GM13976 (cell line): ENCODE measurements at regions not wholly inside any gene's neighbourhood (a gene's known extent, or its start where the extent isn't known, plus 50 kb on each side); places are given as distances from the start of the nearest gene placed in this dataset.

ENCODE experiments used
- DNase-seq: peaks from one replicate; pipeline ENCODE4 v3.0.0; 2012; ENCODE audit warnings: low spot score
- in situ Hi-C: fragments of 300-500 bp; cut with MboI; formaldehyde crosslinking; loops from one replicate; pipeline ENCODE4 v1.12.0; 2022; ENCODE audit warnings: low sequenced_read_pairs, mixed read lengths, inconsistent platforms; ENCODE audit not compliant: unreplicated experiment
- TF ChIP-seq, protein P1 (sequence below): IDR thresholded peaks from 2 replicates; pipeline ENCODE4 v1.5.1; 2012; ENCODE audit warnings: borderline replicate concordance, mild to moderate bottlenecking; ENCODE audit not compliant: insufficient read depth; ENCODE audit errors: extremely low read depth, missing control alignments, control extremely low read depth

GRCh38 chr14:94691660-94692034 is 78.3 kb downstream of the GSC start:
- TF ChIP-seq, protein P1, sequence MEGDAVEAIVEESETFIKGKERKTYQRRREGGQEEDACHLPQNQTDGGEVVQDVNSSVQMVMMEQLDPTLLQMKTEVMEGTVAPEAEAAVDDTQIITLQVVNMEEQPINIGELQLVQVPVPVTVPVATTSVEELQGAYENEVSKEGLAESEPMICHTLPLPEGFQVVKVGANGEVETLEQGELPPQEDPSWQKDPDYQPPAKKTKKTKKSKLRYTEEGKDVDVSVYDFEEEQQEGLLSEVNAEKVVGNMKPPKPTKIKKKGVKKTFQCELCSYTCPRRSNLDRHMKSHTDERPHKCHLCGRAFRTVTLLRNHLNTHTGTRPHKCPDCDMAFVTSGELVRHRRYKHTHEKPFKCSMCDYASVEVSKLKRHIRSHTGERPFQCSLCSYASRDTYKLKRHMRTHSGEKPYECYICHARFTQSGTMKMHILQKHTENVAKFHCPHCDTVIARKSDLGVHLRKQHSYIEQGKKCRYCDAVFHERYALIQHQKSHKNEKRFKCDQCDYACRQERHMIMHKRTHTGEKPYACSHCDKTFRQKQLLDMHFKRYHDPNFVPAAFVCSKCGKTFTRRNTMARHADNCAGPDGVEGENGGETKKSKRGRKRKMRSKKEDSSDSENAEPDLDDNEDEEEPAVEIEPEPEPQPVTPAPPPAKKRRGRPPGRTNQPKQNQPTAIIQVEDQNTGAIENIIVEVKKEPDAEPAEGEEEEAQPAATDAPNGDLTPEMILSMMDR = no peak
- in situ Hi-C loops = loop anchor here (25.0 kb wide), 2 partner anchors 496 to 696 kb away; no protein-coding TSS in a partner anchor
- DNase-seq = no peak

DNA sequence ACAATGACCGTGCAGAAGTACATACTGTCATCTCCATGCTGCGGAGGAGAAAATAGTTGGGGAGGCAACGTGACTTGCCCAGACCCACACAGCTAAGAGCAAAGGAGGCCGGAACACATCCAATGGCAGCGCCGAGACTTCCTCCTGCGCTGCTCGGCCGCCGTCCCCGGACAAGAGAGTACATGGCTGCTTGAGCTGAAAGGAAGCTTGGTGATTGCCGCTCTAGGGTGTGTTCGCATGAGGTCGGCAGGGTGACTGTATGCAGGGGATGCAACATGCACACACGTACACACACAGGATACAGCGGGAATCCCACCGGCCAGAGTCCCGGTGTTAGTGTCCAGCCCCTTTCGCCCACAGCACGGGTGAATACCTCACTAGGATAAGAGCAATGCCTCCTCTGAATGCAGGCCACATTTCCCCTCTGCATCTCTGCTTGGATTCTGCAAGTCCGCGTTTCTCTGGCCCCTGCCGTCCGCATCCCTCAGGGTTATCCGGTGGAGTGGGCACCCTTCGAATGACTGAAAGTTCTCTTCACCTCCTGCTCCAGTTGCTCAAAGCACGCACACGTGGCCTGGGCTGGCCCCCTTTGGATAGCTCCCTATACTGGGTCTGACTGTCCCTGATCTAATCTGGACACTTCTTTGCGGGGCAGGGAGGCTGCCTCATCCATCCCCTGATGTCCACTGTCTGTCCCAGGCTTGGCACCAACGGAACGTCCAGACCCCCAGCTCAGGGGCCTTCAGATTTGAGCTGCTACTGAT is 78.8 kb downstream of the GSC start:
- in situ Hi-C loops = loop anchor here (25.0 kb wide), 2 partner anchors 496 to 696 kb away; no protein-coding TSS in a partner anchor
- DNase-seq = no peak
- TF ChIP-seq, protein P1 = no peak

DNA sequence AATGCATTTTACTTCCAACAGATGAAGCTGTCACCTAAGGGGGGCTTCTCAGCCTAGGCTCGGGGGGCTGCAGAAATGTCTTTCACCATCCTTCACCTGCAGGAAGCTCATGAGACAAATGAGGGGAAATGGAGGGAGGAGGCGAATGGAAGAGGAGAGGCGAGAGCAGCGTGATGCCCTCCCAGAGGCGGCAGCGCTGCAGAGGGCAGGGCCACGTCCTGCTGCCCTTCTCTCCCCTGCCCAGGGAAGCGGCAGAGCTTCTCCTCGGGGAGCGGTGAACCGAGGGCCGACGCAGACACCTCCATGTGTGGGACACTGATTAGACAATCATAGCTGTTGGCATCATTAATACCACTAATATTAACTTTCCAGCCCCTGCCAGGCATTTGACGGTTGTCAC is 78.3 kb downstream of the SERPINA3 start:
- TF ChIP-seq, protein P1 = no peak
- in situ Hi-C loops = loop anchor here (25.0 kb wide), 2 partner anchors 497 to 697 kb away; no protein-coding TSS in a partner anchor
- DNase-seq = no peak

DNA sequence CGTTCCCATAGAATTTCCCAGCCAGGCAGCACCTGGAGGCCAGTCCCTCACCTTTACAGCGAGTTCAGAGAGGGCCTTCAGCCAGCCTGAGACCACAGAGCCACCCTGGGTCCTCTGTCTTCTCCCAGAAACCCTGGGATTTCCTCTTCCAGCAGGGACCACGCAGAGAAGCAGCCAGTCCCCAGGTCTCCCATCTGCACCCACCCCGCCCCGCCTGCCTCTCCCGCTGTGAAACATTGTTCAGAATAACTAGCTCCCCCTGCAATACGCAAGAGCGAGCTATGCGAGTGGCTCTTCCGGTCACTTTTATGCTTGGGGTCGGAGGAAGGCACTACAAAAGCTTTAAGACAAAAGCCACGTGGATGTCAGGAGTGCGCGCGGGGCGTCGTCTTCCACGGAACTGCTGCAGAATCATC is 77.8 kb downstream of the SERPINA3 start:
- no peak for DNase-seq
- in situ Hi-C loops = loop anchor here (25.0 kb wide), 2 partner anchors 497 to 697 kb away; no protein-coding TSS in a partner anchor
- TF ChIP-seq, protein P1 = no peak

DNA sequence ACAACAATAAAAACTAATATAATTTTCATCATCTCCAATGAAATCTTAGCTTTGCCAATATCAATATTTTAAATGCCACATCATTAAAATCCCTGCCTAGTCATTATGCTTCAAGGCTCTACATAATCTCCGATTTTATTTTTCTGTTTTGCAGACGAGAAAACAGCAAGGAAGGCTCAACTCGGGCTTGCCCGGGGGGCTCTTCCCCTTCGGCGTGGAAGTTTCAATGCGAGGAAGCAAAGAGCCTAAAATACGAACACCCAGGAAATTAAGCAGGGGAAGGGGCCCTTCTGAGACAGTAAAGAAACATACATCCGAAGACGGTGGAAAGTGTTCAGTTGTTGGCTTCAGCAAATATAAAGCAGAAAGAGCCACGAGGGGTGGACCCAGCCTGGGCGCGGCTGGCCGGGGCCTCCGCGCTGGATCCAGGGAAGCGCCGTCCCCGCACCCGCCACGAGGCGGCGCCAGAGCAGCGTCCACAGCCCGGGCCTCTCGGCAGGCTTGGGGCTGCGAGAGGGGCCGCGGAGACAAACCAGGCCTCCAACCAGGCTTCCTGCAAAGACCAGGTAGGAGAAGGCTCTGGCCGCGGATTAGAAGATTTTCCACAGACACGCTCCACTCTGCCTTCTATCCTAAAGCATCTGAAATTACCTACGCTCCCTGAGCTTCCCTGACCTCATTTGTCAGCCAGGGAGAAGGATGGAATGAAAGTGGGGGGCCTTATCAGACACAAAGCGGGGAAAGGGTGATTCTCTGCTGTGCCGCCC is 77.2 kb downstream of the SERPINA3 start:
- in situ Hi-C loops = loop anchor here (25.0 kb wide), 2 partner anchors 498 to 698 kb away; no protein-coding TSS in a partner anchor
- peak; percentile 87 for DNase-seq
- TF ChIP-seq, protein P1 = peak; percentile 94

GRCh38 chr14:94686511-94687160 is 74.4 kb downstream of the SERPINA3 start:
- in situ Hi-C loops = loop anchor here (25.0 kb wide), 2 partner anchors 501 to 701 kb away; no protein-coding TSS in a partner anchor
- TF ChIP-seq, protein P1 = no peak
- DNase-seq = no peak
